ENCODE measurements at regions not wholly inside any gene's neighbourhood (a gene's known extent, or its start where the extent isn't known, plus 50 kb on each side); places are given as distances from the start of the nearest gene placed in this dataset.

GRCh38 chr5:98489021-98489420 lies 284.4 kb upstream of the RGMB start:
- no peaks in the 10 kb centered on the region for H3K36me3 ChIP-seq (ENCODE audit: control insufficient read depth in 1 of 2, insufficient read depth in 2 of 2, low read length in 1 of 2)
- WGBS, 2 donors: 80 to 86% methylated on average over 3 of the region's 3 CpGs
- DNase-seq: no peak

GRCh38 chr5:98490348-98490747 lies 283.1 kb upstream of the RGMB start:
- Histone ChIP-seq H3K36me3 (ENCODE audit: control insufficient read depth in 1 of 2, insufficient read depth in 2 of 2, low read length in 1 of 2) (no peaks in the 10 kb centered on the region), H3K27me3 (ENCODE audit: control insufficient read depth in 1 of 2, insufficient read depth in 2 of 2, low read length in 1 of 2) (no peaks in the 10 kb centered on the region), H3K9me3 (ENCODE audit: control insufficient read depth, low read length) (no peaks in the 10 kb centered on the region), H3K4me3 (ENCODE audit: low read length in 2 of 2) (no peak overlapping the region), H3K27ac (ENCODE audit: low read depth in 1 of 2, low read length in 2 of 2) (no peak overlapping the region), H3K4me1 (ENCODE audit: control insufficient read depth in 1 of 2, insufficient read depth in 2 of 2, low read length in 2 of 2) (no peaks in the 10 kb centered on the region)
- DNase-seq (peak in 1 of 2 donors; percentile 70), ATAC-seq (ENCODE audit: low FRiP score) (no peak)
- intact Hi-C loops (cut with DNase I): no loop called here
- 93 to 95% methylated on average over 10 of the region's 10 CpGs for WGBS, 2 donors

More at GRCh38 chr5:98489021-98489420, 284.4 kb upstream of the RGMB start:
- Histone ChIP-seq H3K4me1 (ENCODE audit: control insufficient read depth in 1 of 2, insufficient read depth in 2 of 2, low read length in 2 of 2) (no peaks in the 10 kb centered on the region), H3K27me3 (ENCODE audit: control insufficient read depth in 1 of 2, insufficient read depth in 2 of 2, low read length in 1 of 2) (no peaks in the 10 kb centered on the region), H3K27ac (ENCODE audit: low read depth in 1 of 2, low read length in 2 of 2) (no peak overlapping the region), H3K4me3 (ENCODE audit: low read length in 2 of 2) (no peak overlapping the region), H3K9me3 (ENCODE audit: control insufficient read depth, low read length) (no peaks in the 10 kb centered on the region)
- intact Hi-C loops (cut with DNase I): no loop called here
- no peak for ATAC-seq (ENCODE audit: low FRiP score)

- 76 to 81% methylated on average over 1 of the region's 1 CpG for WGBS, 2 donors
- no peaks in the 10 kb centered on the region for H3K4me1 ChIP-seq (ENCODE audit: control insufficient read depth in 1 of 2, insufficient read depth in 2 of 2, low read length in 2 of 2)
- intact Hi-C loops (cut with DNase I): no loop called here
- H3K27ac ChIP-seq (ENCODE audit: low read depth in 1 of 2, low read length in 2 of 2): no peak overlapping the region
- no peak overlapping the region for H3K4me3 ChIP-seq (ENCODE audit: low read length in 2 of 2)
- no peaks in the 10 kb centered on the region for H3K27me3 ChIP-seq (ENCODE audit: control insufficient read depth in 1 of 2, insufficient read depth in 2 of 2, low read length in 1 of 2)
- ATAC-seq (ENCODE audit: low FRiP score): no peak
- no peaks in the 10 kb centered on the region for H3K9me3 ChIP-seq (ENCODE audit: control insufficient read depth, low read length)
- no peak for DNase-seq
- no peaks in the 10 kb centered on the region for H3K36me3 ChIP-seq (ENCODE audit: control insufficient read depth in 1 of 2, insufficient read depth in 2 of 2, low read length in 1 of 2)
These were observed 281.2 kb upstream of the RGMB start for GRCh38 chr5:98492258-98492657.

DNA sequence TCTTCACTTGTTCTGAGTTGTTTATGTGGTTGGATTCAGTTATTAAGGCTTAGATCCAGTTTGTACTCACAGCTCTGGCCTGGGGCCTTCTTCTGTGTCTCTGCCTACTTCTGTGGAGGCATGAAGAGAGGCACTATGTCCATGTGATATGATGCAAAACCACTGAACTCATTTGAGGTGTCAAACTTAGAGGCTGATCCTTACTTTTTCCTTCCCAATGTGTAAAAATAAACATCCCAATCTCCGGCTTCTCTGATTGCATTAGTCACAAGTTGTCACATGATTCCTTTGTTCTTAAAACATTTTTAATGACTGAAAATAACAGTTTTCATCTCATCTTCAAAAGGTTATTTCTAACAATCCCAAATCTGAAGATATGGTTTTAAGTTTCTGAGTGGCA lies 276.0 kb upstream of the RGMB start:
- WGBS, 2 donors: 19 to 20% methylated on average over 1 of the region's 1 CpG

DNA sequence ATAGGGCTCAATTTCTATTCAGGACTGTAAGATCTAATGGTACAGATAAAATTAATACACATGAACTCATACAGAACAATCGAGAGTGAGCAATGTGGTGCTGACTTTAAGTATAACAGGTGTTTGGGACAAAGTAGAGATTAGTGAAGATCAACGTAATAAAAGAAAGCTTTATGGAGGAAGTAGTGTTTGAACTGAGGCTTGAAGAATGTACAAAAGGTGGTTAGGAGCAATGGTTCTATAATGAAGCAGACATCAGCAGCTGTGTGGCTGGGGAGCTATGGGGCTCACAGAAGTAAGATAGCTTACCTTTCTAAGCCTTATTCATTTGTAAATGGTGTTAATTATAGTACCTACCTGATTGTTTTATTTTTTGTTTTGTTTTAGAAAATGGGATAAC lies 275.4 kb upstream of the RGMB start:
- Histone ChIP-seq H3K27me3 (ENCODE audit: control insufficient read depth in 1 of 2, insufficient read depth in 2 of 2, low read length in 1 of 2) (no peaks in the 10 kb centered on the region), H3K27ac (ENCODE audit: low read depth in 1 of 2, low read length in 2 of 2) (no peak overlapping the region), H3K4me1 (ENCODE audit: control insufficient read depth in 1 of 2, insufficient read depth in 2 of 2, low read length in 2 of 2) (no peaks in the 10 kb centered on the region), H3K9me3 (ENCODE audit: control insufficient read depth, low read length) (no peaks in the 10 kb centered on the region), H3K36me3 (ENCODE audit: control insufficient read depth in 1 of 2, insufficient read depth in 2 of 2, low read length in 1 of 2) (no peaks in the 10 kb centered on the region), H3K4me3 (ENCODE audit: low read length in 2 of 2) (no peak overlapping the region)
- no peak for ATAC-seq (ENCODE audit: low FRiP score)
- intact Hi-C loops (cut with DNase I): no loop called here
- no peak for DNase-seq
- WGBS, 2 donors: 66 to 77% methylated on average over 2 of the region's 2 CpGs

More for the DNA sequence above, 276.0 kb upstream of the RGMB start:
- Histone ChIP-seq H3K27ac (ENCODE audit: low read depth in 1 of 2, low read length in 2 of 2) (no peak overlapping the region), H3K36me3 (ENCODE audit: control insufficient read depth in 1 of 2, insufficient read depth in 2 of 2, low read length in 1 of 2) (no peaks in the 10 kb centered on the region), H3K4me1 (ENCODE audit: control insufficient read depth in 1 of 2, insufficient read depth in 2 of 2, low read length in 2 of 2) (no peaks in the 10 kb centered on the region), H3K4me3 (ENCODE audit: low read length in 2 of 2) (no peak overlapping the region), H3K9me3 (ENCODE audit: control insufficient read depth, low read length) (no peaks in the 10 kb centered on the region), H3K27me3 (ENCODE audit: control insufficient read depth in 1 of 2, insufficient read depth in 2 of 2, low read length in 1 of 2) (no peaks in the 10 kb centered on the region)
- DNase-seq: no peak
- intact Hi-C loops (cut with DNase I): no loop called here
- no peak for ATAC-seq (ENCODE audit: low FRiP score)

- intact Hi-C loops (cut with DNase I): no loop called here
- ATAC-seq (ENCODE audit: low FRiP score): no peak
- WGBS, 2 donors: 11 to 20% methylated on average over 1 of the region's 1 CpG
- no peak overlapping the region for H3K4me3 ChIP-seq (ENCODE audit: low read length in 2 of 2)
- no peaks in the 10 kb centered on the region for H3K9me3 ChIP-seq (ENCODE audit: control insufficient read depth, low read length)
- DNase-seq: no peak
- no peak overlapping the region for H3K27ac ChIP-seq (ENCODE audit: low read depth in 1 of 2, low read length in 2 of 2)
- H3K36me3 ChIP-seq (ENCODE audit: control insufficient read depth in 1 of 2, insufficient read depth in 2 of 2, low read length in 1 of 2): no peaks in the 10 kb centered on the region
- H3K27me3 ChIP-seq (ENCODE audit: control insufficient read depth in 1 of 2, insufficient read depth in 2 of 2, low read length in 1 of 2): no peaks in the 10 kb centered on the region
- H3K4me1 ChIP-seq (ENCODE audit: control insufficient read depth in 1 of 2, insufficient read depth in 2 of 2, low read length in 2 of 2): no peaks in the 10 kb centered on the region
These were observed 273.6 kb upstream of the RGMB start for GRCh38 chr5:98499892-98500291.

- Histone ChIP-seq H3K4me1 (ENCODE audit: control insufficient read depth in 1 of 2, insufficient read depth in 2 of 2, low read length in 2 of 2) (no peaks in the 10 kb centered on the region), H3K27ac (ENCODE audit: low read depth in 1 of 2, low read length in 2 of 2) (no peak overlapping the region), H3K27me3 (ENCODE audit: control insufficient read depth in 1 of 2, insufficient read depth in 2 of 2, low read length in 1 of 2) (no peaks in the 10 kb centered on the region), H3K4me3 (ENCODE audit: low read length in 2 of 2) (no peak overlapping the region), H3K9me3 (ENCODE audit: control insufficient read depth, low read length) (no peaks in the 10 kb centered on the region), H3K36me3 (ENCODE audit: control insufficient read depth in 1 of 2, insufficient read depth in 2 of 2, low read length in 1 of 2) (no peaks in the 10 kb centered on the region)
- no peak for ATAC-seq (ENCODE audit: low FRiP score)
- intact Hi-C loops (cut with DNase I): no loop called here
- DNase-seq: no peak
- 72 to 79% methylated on average over 3 of the region's 3 CpGs for WGBS, 2 donors
These were observed 272.7 kb upstream of the RGMB start for GRCh38 chr5:98500811-98501210.

DNA sequence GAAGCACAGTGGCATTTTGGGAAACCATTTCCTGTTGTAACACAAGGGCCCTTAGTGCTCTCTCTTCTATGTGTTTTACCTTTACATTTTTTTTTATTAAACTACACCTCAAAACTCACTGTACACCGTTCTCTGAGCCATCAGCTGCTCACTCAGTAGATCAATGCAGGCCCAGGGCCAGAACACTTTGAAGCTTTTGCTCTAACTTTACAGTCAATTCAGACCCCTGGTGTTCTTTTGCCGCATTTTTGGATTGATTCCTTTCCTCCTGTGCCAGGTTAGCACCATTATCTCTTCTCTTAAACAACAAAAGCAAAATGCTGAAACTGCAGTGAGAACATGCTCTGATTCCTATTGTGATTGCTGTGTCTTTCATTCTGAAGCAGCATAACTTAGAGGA lies 269.8 kb upstream of the RGMB start:
- H3K4me1 ChIP-seq (ENCODE audit: control insufficient read depth in 1 of 2, insufficient read depth in 2 of 2, low read length in 2 of 2): no peaks in the 10 kb centered on the region

DNA sequence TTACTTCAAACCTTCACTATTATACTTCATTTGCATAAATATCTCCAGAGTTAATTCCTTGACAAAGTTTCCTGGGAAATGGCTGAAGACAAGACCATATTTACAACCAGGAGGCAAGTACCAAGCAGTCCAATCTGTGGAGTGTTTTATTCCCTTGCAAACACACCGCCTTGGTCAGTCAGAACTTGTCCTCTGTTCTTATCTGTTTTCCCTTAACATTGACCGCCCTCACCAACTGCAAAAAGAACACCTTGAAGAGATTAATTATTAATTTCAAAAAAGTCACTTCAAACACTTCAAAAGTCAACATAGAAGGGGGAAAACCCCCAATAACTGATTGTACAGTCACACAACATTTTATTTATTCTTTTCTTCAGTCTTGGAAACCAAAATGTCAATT lies 269.0 kb upstream of the RGMB start:
- DNase-seq (no peak), ATAC-seq (ENCODE audit: low FRiP score) (no peak)
- H3K9me3 ChIP-seq (ENCODE audit: control insufficient read depth, low read length): no peaks in the 10 kb centered on the region
- 76 to 86% methylated on average over 2 of the region's 2 CpGs for WGBS, 2 donors
- no peaks in the 10 kb centered on the region for H3K27me3 ChIP-seq (ENCODE audit: control insufficient read depth in 1 of 2, insufficient read depth in 2 of 2, low read length in 1 of 2)
- no peak overlapping the region for H3K27ac ChIP-seq (ENCODE audit: low read depth in 1 of 2, low read length in 2 of 2)
- intact Hi-C loops (cut with DNase I): no loop called here
- no peak overlapping the region for H3K4me3 ChIP-seq (ENCODE audit: low read length in 2 of 2)
- H3K4me1 ChIP-seq (ENCODE audit: control insufficient read depth in 1 of 2, insufficient read depth in 2 of 2, low read length in 2 of 2): no peaks in the 10 kb centered on the region
- H3K36me3 ChIP-seq (ENCODE audit: control insufficient read depth in 1 of 2, insufficient read depth in 2 of 2, low read length in 1 of 2): no peaks in the 10 kb centered on the region

More for the DNA sequence above, 269.8 kb upstream of the RGMB start:
- Histone ChIP-seq H3K36me3 (ENCODE audit: control insufficient read depth in 1 of 2, insufficient read depth in 2 of 2, low read length in 1 of 2) (no peaks in the 10 kb centered on the region), H3K27me3 (ENCODE audit: control insufficient read depth in 1 of 2, insufficient read depth in 2 of 2, low read length in 1 of 2) (no peaks in the 10 kb centered on the region), H3K4me3 (ENCODE audit: low read length in 2 of 2) (no peak overlapping the region), H3K9me3 (ENCODE audit: control insufficient read depth, low read length) (no peaks in the 10 kb centered on the region), H3K27ac (ENCODE audit: low read depth in 1 of 2, low read length in 2 of 2) (no peak overlapping the region)
- DNase-seq (no peak), ATAC-seq (ENCODE audit: low FRiP score) (no peak)
- 55 to 58% methylated on average over 2 of the region's 2 CpGs for WGBS, 2 donors
- intact Hi-C loops (cut with DNase I): no loop called here

Measured in aorta (tissue), 5 donors.